PC-3 (cell line): ENCODE measurements at regions not wholly inside any gene's neighbourhood (a gene's known extent, or its start where the extent isn't known, plus 50 kb on each side); places are given as distances from the start of the nearest gene placed in this dataset.
A peak's percentile ranks its signal among the peaks of the same experiment; 100 is the strongest.

Experiments
- ATAC-seq: fragments of 200-7000 bp; cut with Tn5 transposase; 2 replicates; pipeline ENCODE4 v1.9.1; 2020; ENCODE audit warnings: mild to moderate bottlenecking, moderate library complexity
- BruUV-seq: library from RNA; stranded (reverse); fragments of 400-500 nt; replicated peaks from 2 replicates; lab custom pipeline; 2021; lab: Mats Ljungman, UMichigan
- CTCF ChIA-PET: fragments of 300-600 bp; sonication (Branson Sonifier 250); formaldehyde crosslinking; loops from one replicate; lab custom pipeline; 2022; ENCODE audit warnings: antibody characterized with exemption; lab: Charles Lee
- POLR2A ChIA-PET: fragments of 300-600 bp; sonication (Branson Sonifier 250); formaldehyde crosslinking; loops from one replicate; lab custom pipeline; 2022; ENCODE audit warnings: antibody characterized with exemption; ENCODE audit not compliant: unreplicated experiment; lab: Charles Lee
- DNase-seq: peaks from one replicate; pipeline ENCODE4 v3.0.0-alpha.2; 2015
- H2AFZ ChIP-seq: fragments of 300-600 bp; sonication (generic); 2 replicates; pipeline ENCODE4 v1.6.0; 2016; ENCODE audit warnings: antibody characterized with exemption, low read length
- H3F3A ChIP-seq: fragments of 300-600 bp; sonication (generic); one replicate; pipeline ENCODE4 v1.6.0; 2017; ENCODE audit warnings: antibody characterized with exemption, low read length, control low read depth, mild to moderate bottlenecking; ENCODE audit not compliant: unreplicated experiment
- H3K27ac ChIP-seq: fragments of 300-600 bp; sonication (generic); 2 replicates; pipeline ENCODE4 v1.5.1; 2016; ENCODE audit warnings: mild to moderate bottlenecking, low read length
- H3K27me3 ChIP-seq: fragments of 300-600 bp; sonication (generic); 2 replicates; pipeline ENCODE4 v1.6.1; 2016; ENCODE audit warnings: low read length, mixed read lengths
- H3K36me3 ChIP-seq: fragments of 300-600 bp; sonication (generic); 2 replicates; pipeline ENCODE4 v1.6.1; 2016; ENCODE audit warnings: low read depth, mixed run types, low read length, mixed read lengths
- H3K4me1 ChIP-seq: fragments of 300-600 bp; sonication (generic); 2 replicates; pipeline ENCODE4 v1.5.1; 2016; ENCODE audit warnings: low read length; ENCODE audit not compliant: insufficient read depth
- H3K4me2 ChIP-seq: fragments of 300-600 bp; sonication (generic); 2 replicates; pipeline ENCODE4 v1.6.0; 2016; ENCODE audit warnings: low read length
- H3K4me3 ChIP-seq: fragments of 300-600 bp; sonication (generic); 2 replicates; pipeline ENCODE4 v1.5.1; 2016; ENCODE audit warnings: mild to moderate bottlenecking, low read length, mixed read lengths
- H3K79me2 ChIP-seq: fragments of 300-600 bp; sonication (generic); 2 replicates; pipeline ENCODE4 v1.6.1; 2017; ENCODE audit warnings: low read length, mixed read lengths
- H3K9ac ChIP-seq: fragments of 300-600 bp; sonication (generic); 2 replicates; pipeline ENCODE4 v1.6.0; 2016; ENCODE audit warnings: mild to moderate bottlenecking, low read length
- H3K9me2 ChIP-seq: fragments of 300-600 bp; sonication (generic); replicated peaks from 2 replicates; pipeline ENCODE4 v1.6.1; 2016; ENCODE audit warnings: mixed run types, low read length, mixed read lengths
- H3K9me3 ChIP-seq: fragments of 300-600 bp; sonication (generic); 2 replicates; pipeline ENCODE4 v1.6.1; 2016; ENCODE audit warnings: low read length, mixed read lengths
- H4K20me1 ChIP-seq: fragments of 300-600 bp; sonication (generic); 2 replicates; pipeline ENCODE4 v1.6.1; 2016; ENCODE audit warnings: low read length, mixed read lengths
- CTCF ChIP-seq: fragments of 300-600 bp; sonication (generic); conservative IDR thresholded peaks from 2 replicates; pipeline ENCODE4 v1.5.1; 2017; ENCODE audit warnings: antibody characterized with exemption, low read depth, mild to moderate bottlenecking, low read length
- EZH2 ChIP-seq: fragments of 300-600 bp; sonication (generic); IDR thresholded peaks from one replicate; pipeline ENCODE4 v1.6.1; 2017; ENCODE audit warnings: antibody characterized with exemption, mild to moderate bottlenecking, low read length; ENCODE audit not compliant: unreplicated experiment
- EZH2phosphoT487 ChIP-seq: fragments of 300-600 bp; sonication (generic); IDR thresholded peaks from 2 replicates; pipeline ENCODE4 v1.6.1; 2018; ENCODE audit warnings: mild to moderate bottlenecking, antibody characterized with exemption, low read length, borderline replicate concordance
- intact Hi-C: fragments of 100-400 bp; cut with micrococcal nuclease; formaldehyde crosslinking; loops from 2 replicates; pipeline ENCODE4 v1.9.0; 2023

GRCh38 chr13:64332048-64332447 lies 2898.1 kb downstream of the PCDH9 start:
- BruUV-seq: no TSS peak
- no peaks in the 10 kb centered on the region for H3F3A ChIP-seq
- ATAC-seq (peak; percentile 54), DNase-seq (peak; percentile 9)
- ChIA-PET CTCF (no interaction called here), POLR2A (no interaction called here)
- H3K27me3 ChIP-seq: no peaks in the 10 kb centered on the region
- intact Hi-C loops: no loop called here
- H3K4me1 ChIP-seq: no peaks in the 10 kb centered on the region
- H3K4me2 ChIP-seq: no peak overlapping the region
- H3K36me3 ChIP-seq: no peaks in the 10 kb centered on the region
- no peaks in the 10 kb centered on the region for H4K20me1 ChIP-seq
- no peaks in the 10 kb centered on the region for H3K79me2 ChIP-seq
- H3K9me3 ChIP-seq: no peaks in the 10 kb centered on the region
- H2AFZ ChIP-seq: no peak overlapping the region
- H3K4me3 ChIP-seq: no peak overlapping the region
- H3K27ac ChIP-seq: no peak overlapping the region
- no peak overlapping the region for H3K9ac ChIP-seq
- no peaks in the 10 kb centered on the region for H3K9me2 ChIP-seq
- TF ChIP-seq EZH2phosphoT487 (no peak), CTCF (no peak), EZH2 (no peak)

DNA sequence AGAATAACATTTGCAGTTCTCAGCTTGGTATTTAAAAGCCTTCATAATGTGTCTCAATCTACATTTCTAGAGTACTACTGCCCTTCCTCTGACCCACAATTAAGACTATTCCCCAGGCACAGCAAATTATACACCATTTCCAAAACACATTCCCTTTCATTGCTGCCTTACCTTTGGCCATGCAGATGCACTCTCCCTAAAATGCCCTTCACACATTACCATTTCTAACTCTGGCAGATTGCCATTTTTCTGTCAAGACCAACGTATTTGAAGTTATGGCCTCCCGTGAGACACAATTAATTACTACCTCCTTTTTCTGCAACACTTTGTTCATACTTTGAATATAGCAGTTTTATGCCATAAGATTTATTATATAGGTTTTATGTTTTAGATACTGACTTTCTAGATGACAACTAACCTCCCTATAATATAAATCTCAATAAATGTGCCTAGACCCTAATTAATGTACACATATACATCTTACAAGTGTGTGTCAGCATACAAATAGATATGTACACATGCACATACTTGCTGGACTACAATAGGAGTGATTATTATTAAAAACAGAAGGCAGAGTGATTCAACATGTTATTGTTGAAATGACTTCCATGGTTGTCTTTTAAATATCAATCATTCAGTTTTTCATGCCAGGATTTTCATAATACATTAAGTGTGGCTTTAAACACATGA lies 2902.5 kb downstream of the PCDH9 start:
- POLR2A ChIA-PET: no interaction called here
- no peak for DNase-seq
- Histone ChIP-seq H4K20me1 (no peaks in the 10 kb centered on the region), H3K79me2 (no peaks in the 10 kb centered on the region), H3K9ac (no peak overlapping the region), H3K4me1 (no peaks in the 10 kb centered on the region), H3K9me3 (no peaks in the 10 kb centered on the region), H2AFZ (no peak overlapping the region), H3F3A (no peaks in the 10 kb centered on the region), H3K9me2 (no peaks in the 10 kb centered on the region), H3K4me3 (no peak overlapping the region), H3K36me3 (no peaks in the 10 kb centered on the region), H3K27ac (no peak overlapping the region), H3K4me2 (no peak overlapping the region), H3K27me3 (no peaks in the 10 kb centered on the region)
- no peak for ATAC-seq
- CTCF ChIA-PET: no interaction called here
- BruUV-seq: no TSS peak
- TF ChIP-seq EZH2 (no peak), EZH2phosphoT487 (no peak), CTCF (no peak)
- intact Hi-C loops: no loop called here

DNA sequence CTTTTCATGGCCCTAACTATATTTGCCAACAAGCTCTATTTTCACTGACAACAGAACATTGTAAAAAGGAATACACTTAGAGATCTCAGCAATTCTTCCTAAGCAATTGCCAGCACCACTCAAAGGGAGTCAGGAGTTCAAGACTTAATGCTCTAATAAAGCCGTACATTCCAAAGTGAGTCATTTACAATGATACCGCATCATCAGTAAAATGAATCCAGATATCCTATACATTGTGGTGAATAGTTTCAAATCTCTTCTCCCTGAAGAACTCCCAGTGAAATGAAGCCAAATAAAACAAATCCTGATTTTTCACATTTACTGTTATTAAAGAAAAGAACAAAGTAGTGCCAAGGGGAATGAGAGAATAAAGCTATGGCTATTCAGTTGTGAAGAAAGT lies 2898.7 kb upstream of the PCDH20 start:
- H3K4me3 ChIP-seq: no peak overlapping the region
- intact Hi-C loops: loop anchor here (5.0 kb wide), 1 partner anchor 83 kb away; no protein-coding TSS in a partner anchor
- DNase-seq (peak; percentile 74), ATAC-seq (peak; percentile 77)
- no peaks in the 10 kb centered on the region for H3K9me2 ChIP-seq
- TF ChIP-seq CTCF: no peak
- TF ChIP-seq EZH2: no peak
- no peak for TF ChIP-seq EZH2phosphoT487
- POLR2A ChIA-PET: no interaction called here
- peak overlapping the region; percentile 75 for H3K27ac ChIP-seq
- no peaks in the 10 kb centered on the region for H3K9me3 ChIP-seq
- no peaks in the 10 kb centered on the region for H3F3A ChIP-seq
- no TSS peak for BruUV-seq
- peaks cover 29% of the 10 kb centered on the region for H3K4me1 ChIP-seq
- no peak overlapping the region for H2AFZ ChIP-seq
- H3K4me2 ChIP-seq: peak overlapping the region; percentile 40
- H4K20me1 ChIP-seq: no peaks in the 10 kb centered on the region
- H3K27me3 ChIP-seq: no peaks in the 10 kb centered on the region
- H3K36me3 ChIP-seq: no peaks in the 10 kb centered on the region
- no peaks in the 10 kb centered on the region for H3K79me2 ChIP-seq
- no peak overlapping the region for H3K9ac ChIP-seq
- CTCF ChIA-PET: no interaction called here
